ENCODE measurements at regions not wholly inside any gene's neighbourhood (a gene's known extent, or its start where the extent isn't known, plus 50 kb on each side); places are given as distances from the start of the nearest gene placed in this dataset.

DNA sequence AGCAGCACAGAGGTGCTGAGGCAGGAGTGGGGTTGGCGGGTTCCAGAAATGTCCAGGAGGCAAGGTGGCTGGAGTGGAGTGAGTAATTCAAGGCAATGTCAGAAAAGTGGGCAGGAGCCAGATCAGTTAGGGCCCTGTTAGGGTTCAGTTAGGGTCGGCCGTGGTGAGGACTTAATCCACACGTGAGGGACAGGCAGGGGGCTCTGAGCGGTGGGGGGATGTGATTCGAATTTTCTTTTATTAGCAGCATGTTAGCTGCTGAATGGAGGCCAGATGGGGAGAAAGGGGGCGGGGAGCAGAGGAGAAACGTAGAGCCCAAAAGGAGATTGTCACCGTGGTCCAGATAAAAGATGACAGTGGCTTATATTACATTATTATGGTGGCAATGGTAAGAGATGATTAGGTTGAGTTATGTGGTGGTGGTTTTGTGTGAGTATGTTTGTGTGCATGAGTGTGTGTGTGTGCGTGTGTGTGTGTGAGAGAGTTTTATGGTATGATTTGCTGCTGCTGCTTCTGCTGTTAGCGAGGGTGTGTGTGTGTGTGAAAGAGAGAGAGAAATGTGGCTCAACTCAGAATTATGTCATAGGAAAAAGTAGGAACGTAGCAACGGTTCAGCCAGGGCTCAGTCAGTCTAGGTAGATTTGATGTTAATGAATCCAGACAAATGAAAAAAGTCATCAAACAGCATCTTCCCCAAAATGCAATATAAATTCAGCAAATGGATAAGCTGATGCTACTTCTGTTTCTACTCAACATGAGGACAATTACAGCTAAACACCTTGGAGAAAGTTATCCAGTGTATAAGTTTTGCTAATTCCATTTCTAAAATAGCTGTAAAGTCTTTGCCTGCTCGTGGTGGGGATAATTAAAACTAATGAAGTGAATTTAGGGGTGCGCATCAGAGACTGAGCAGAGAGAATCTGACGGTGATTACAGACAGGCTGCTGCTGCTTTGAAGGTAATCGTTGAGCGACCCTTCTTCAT lies 390.6 kb downstream of the HAPSTR1 start:
- Histone ChIP-seq H3K4me1 (peaks cover 0 to 4% (median 2%) of the 10 kb centered on the region in 4 donors), H3K27ac (no peak overlapping the region), H3K27me3 (no peaks in the 10 kb centered on the region), H3K9me3 (no peaks in the 10 kb centered on the region), H3K36me3 (no peaks in the 10 kb centered on the region), H3K4me3 (no peak overlapping the region)
- no peak for DNase-seq
- TF ChIP-seq, protein P1, sequence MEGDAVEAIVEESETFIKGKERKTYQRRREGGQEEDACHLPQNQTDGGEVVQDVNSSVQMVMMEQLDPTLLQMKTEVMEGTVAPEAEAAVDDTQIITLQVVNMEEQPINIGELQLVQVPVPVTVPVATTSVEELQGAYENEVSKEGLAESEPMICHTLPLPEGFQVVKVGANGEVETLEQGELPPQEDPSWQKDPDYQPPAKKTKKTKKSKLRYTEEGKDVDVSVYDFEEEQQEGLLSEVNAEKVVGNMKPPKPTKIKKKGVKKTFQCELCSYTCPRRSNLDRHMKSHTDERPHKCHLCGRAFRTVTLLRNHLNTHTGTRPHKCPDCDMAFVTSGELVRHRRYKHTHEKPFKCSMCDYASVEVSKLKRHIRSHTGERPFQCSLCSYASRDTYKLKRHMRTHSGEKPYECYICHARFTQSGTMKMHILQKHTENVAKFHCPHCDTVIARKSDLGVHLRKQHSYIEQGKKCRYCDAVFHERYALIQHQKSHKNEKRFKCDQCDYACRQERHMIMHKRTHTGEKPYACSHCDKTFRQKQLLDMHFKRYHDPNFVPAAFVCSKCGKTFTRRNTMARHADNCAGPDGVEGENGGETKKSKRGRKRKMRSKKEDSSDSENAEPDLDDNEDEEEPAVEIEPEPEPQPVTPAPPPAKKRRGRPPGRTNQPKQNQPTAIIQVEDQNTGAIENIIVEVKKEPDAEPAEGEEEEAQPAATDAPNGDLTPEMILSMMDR (IDR thresholded peaks at IDR 0.05), result no peak
- TF ChIP-seq POLR2AphosphoS5 (IDR thresholded peaks at IDR 0.05) (no peak), EP300 (IDR thresholded peaks at IDR 0.05) (no peak), POLR2A (IDR thresholded peaks at IDR 0.05) (no peak)
- WGBS, 2 donors, result 70 to 84% methylated on average over 18 of the region's 18 CpGs
- intact Hi-C loops (cut with DNase I), result no loop called here

DNA sequence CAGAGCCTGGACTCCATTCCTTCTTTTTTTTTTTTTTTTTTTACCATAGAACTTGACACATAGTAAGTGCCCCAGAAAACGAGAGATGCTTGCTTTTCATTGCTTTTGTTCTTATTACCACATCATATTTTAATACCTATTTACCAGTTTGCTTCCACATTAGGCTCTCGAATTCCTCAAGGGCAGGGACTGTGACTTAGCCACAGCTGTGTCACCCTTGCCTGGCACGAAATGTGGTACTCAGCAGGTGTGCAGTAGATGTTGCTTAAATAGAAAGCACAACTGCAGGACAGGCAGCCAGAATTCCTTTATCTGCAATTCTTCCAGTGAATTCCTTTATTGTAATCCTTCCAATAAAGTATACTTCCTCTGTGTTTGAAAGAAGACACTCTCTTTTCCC lies 393.0 kb downstream of the HAPSTR1 start:
- H3K27me3 ChIP-seq, result no peaks in the 10 kb centered on the region
- no peaks in the 10 kb centered on the region for H3K36me3 ChIP-seq
- TF ChIP-seq, protein P1 (IDR thresholded peaks at IDR 0.05), result no peak
- TF ChIP-seq POLR2A (IDR thresholded peaks at IDR 0.05), result no peak
- TF ChIP-seq EP300 (IDR thresholded peaks at IDR 0.05), result no peak
- TF ChIP-seq POLR2AphosphoS5 (IDR thresholded peaks at IDR 0.05), result no peak
- intact Hi-C loops (cut with DNase I), result no loop called here
- no peak overlapping the region for H3K27ac ChIP-seq
- no peak overlapping the region for H3K4me3 ChIP-seq
- no peaks in the 10 kb centered on the region for H3K9me3 ChIP-seq
- peaks cover 0 to 5% (median 2%) of the 10 kb centered on the region in 4 donors for H3K4me1 ChIP-seq
- 73 to 77% methylated on average over 3 of the region's 3 CpGs for WGBS, 2 donors
- DNase-seq, result no peak

DNA sequence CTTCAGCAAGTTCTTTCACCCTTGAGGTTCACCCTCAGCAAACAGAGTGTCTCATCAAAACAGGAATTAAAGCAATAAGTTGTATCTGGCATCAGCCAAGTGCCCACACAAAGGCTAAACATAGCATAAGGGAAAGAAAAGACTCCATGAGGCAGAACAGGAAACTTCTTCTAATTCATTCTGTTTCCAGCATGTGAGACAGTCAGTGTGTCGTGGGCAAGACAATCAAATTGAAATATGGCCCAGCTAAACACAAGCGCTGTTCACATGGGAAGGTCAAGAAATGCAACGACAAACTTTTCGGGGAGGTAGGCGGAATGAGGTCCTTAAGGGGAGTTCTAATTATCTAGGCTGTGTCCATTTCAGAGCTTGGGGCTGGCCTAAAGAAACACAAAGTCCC lies 393.4 kb downstream of the HAPSTR1 start:
- no peak for TF ChIP-seq EP300 (IDR thresholded peaks at IDR 0.05)
- TF ChIP-seq POLR2AphosphoS5 (IDR thresholded peaks at IDR 0.05), result no peak
- TF ChIP-seq, protein P1 (IDR thresholded peaks at IDR 0.05), result no peak
- TF ChIP-seq POLR2A (IDR thresholded peaks at IDR 0.05), result no peak
- no peaks in the 10 kb centered on the region for H3K27me3 ChIP-seq

DNA sequence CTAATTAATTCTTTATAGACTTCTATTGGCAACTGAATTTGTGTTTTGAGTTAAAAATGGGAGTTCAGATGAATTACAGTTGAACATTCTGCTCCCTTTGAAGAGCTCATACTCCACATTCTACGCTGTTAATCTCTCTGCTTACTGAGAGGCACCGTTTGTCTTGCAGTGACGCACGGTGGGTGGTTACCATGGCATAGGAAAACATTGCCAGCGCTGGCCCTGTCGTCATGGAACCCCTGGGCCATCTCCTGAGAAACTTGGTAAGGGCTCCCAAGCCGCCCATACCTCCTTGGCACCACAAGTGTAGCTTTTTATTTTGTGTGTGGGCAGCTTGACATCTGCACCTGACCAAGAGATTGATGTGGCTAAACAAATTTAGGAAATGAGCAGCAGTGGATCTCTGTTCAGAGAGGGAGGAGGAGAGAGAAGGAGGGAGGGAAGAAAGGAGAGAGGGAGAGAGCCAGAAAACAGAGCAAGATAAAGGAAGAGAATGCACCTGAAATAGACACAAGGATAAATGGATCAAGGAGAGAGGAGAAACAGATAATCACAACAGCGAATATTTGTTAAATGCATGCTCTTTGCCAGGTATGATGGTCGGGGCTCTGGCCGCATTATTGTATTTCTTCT lies 398.5 kb downstream of the HAPSTR1 start:
- TF ChIP-seq POLR2A (IDR thresholded peaks at IDR 0.05) (no peak), EP300 (IDR thresholded peaks at IDR 0.05) (peak; percentile 8 to 93 (median 64)), POLR2AphosphoS5 (IDR thresholded peaks at IDR 0.05) (peak; percentile 35 to 74 (median 56))
- TF ChIP-seq, protein P1 (IDR thresholded peaks at IDR 0.05), result no peak
- Histone ChIP-seq H3K27ac (peak overlapping the region; percentile 43 to 83 (median 72)), H3K9me3 (no peaks in the 10 kb centered on the region), H3K4me1 (peaks cover 0 to 14% (median 3%) of the 10 kb centered on the region in 4 donors), H3K27me3 (no peaks in the 10 kb centered on the region), H3K4me3 (no peak overlapping the region), H3K36me3 (no peaks in the 10 kb centered on the region)
- intact Hi-C loops (cut with DNase I), result loop anchor here (2.0 to 5.0 kb wide), 2 partner anchors 29 to 123 kb away; no protein-coding TSS in a partner anchor
- peak; percentile 93 for DNase-seq
- 65 to 84% methylated on average over 10 of the region's 10 CpGs for WGBS, 2 donors

More for the DNA sequence above, 393.4 kb downstream of the HAPSTR1 start:
- Histone ChIP-seq H3K4me3 (no peak overlapping the region), H3K9me3 (no peaks in the 10 kb centered on the region), H3K4me1 (peaks cover 0 to 9% (median 2%) of the 10 kb centered on the region in 4 donors), H3K27ac (no peak overlapping the region), H3K36me3 (no peaks in the 10 kb centered on the region)
- no peak for DNase-seq
- intact Hi-C loops (cut with DNase I), result loop anchor here (5.0 kb wide), 1 partner anchor 118 kb away; no protein-coding TSS in a partner anchor
- WGBS, 2 donors, result 48 to 80% methylated on average over 5 of the region's 5 CpGs

Data from sigmoid colon (tissue), 6 donors.